SKM-1 treated with dmso at 0.1 percent for 144 hours (cell line): ENCODE measurements at regions not wholly inside any gene's neighbourhood (a gene's known extent, or its start where the extent isn't known, plus 50 kb on each side); places are given as distances from the start of the nearest gene placed in this dataset.
"Not testable (repeated sequence)": the region's sequence is repeated elsewhere in the genome, so short reads cannot be mapped to it uniquely, and the experiment has no call there.

Experiments used
- DNase-seq: peaks from one replicate; lab custom pipeline; 2025; ENCODE audit not compliant: unreplicated experiment; lab: John Stamatoyannopoulos, UW

GRCh38 chr5:91243852-91244251 is 139.3 kb downstream of the ARRDC3 start:
- DNase-seq: no peak

GRCh38 chr5:91243286-91243685 is 139.8 kb downstream of the ARRDC3 start:
- DNase-seq: no peak

- DNase-seq: not testable (repeated sequence)
Measured at GRCh38 chr5:91241460-91241859, 141.7 kb downstream of the ARRDC3 start.

GRCh38 chr5:91240175-91240574 is 142.9 kb downstream of the ARRDC3 start:
- no peak for DNase-seq

- no peak for DNase-seq
Measured at GRCh38 chr5:91235271-91235694, 147.8 kb downstream of the ARRDC3 start.

GRCh38 chr5:91232523-91232922 is 150.6 kb downstream of the ARRDC3 start:
- DNase-seq: no peak

GRCh38 chr5:91229031-91229727 is 153.9 kb downstream of the ARRDC3 start:
- DNase-seq: no peak

- DNase-seq: no peak
Measured at GRCh38 chr5:91228188-91228587, 154.9 kb downstream of the ARRDC3 start.

- no peak for DNase-seq
Measured at GRCh38 chr5:91225848-91226686, 157.1 kb downstream of the ARRDC3 start.

- DNase-seq: no peak
Measured at GRCh38 chr5:91224969-91225368, 158.1 kb downstream of the ARRDC3 start.

- no peak for DNase-seq
Measured at GRCh38 chr5:91224456-91224855, 158.7 kb downstream of the ARRDC3 start.

- no peak for DNase-seq
Measured at GRCh38 chr5:91223886-91224285, 159.2 kb downstream of the ARRDC3 start.

- no peak for DNase-seq
Measured at GRCh38 chr5:91222482-91222881, 160.6 kb downstream of the ARRDC3 start.

- no peak for DNase-seq
Measured at GRCh38 chr5:91221917-91222316, 161.2 kb downstream of the ARRDC3 start.

GRCh38 chr5:91219803-91220371 is 163.2 kb downstream of the ARRDC3 start:
- no peak for DNase-seq

GRCh38 chr5:91219091-91219802 is 163.9 kb downstream of the ARRDC3 start:
- peak; percentile 92 for DNase-seq

- no peak for DNase-seq
Measured at GRCh38 chr5:91217859-91218258, 165.3 kb downstream of the ARRDC3 start.

- no peak for DNase-seq
Measured at GRCh38 chr5:91214571-91214970, 168.5 kb downstream of the ARRDC3 start.
